Endometrium (tissue), 2 donors: ENCODE measurements at regions not wholly inside any gene's neighbourhood (a gene's known extent, or its start where the extent isn't known, plus 50 kb on each side); places are given as distances from the start of the nearest gene placed in this dataset.
"Not testable (repeated sequence)": the region's sequence is repeated elsewhere in the genome, so short reads cannot be mapped to it uniquely, and the experiment has no call there.

ENCODE experiments used
- FAIRE-seq: peaks from 2 replicates; lab custom pipeline; 2012; peaks lifted over from hg19 to GRCh38; lab: Jason Lieb, UNC
- donor health status: control.
- donor health status: control.

DNA sequence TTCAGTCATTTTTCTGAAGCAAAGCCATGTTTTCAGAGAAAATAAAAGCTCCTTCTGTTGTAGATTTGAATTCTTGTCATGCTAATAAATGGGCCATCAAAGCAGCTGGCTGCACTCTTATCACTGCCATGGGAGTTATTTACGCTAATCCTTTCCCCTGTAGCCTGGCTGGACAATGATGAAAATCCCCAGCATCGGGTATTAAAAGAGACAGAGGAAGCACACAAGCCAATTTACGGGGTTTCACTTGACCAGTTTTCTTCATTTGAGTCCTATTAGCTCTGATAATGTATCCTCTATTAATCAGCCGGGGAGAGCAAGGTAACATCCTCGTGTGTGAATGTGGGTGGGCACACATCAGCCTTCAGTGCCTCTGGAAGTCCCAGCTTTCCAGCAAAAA, 470.2 kb upstream of the API5 start:
- no peak for FAIRE-seq

DNA sequence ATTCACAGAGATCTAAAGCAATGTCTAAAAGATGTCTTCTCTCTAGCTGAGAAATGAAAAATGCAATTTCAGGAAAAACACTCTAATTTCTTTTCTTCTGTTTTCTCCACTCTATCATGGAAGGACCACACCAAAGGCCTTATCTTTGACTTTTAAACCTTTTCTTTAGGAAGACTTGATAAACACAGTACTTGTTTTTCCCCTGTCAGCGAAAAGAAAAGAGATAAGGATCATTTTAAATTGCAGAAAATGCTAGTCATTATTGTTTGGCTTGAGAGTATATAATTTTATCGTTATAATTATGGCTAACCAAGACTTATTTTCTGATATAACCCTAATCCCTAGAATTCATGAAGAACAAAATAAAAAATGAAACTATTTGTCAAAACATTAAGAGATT, 462.4 kb upstream of the API5 start:
- no peak for FAIRE-seq

DNA sequence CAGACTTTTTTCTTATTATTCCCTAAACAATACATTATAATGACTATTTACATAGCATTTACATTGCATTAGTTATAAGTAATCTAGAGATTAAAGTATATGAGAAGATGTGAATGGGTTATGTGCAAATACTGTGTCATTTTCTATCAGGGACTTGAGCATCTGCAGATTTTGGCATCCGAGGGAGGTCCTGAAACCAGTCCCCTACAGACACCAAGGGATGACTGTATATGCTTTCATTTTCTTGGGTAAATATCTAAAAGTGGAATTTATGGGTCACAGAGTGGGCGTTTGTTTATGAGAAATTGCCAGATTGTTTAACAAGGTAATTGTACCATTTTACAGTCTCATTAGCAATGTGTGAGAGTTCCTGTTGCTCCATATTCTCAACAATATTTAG, 454.5 kb upstream of the API5 start:
- FAIRE-seq, result no peak

DNA sequence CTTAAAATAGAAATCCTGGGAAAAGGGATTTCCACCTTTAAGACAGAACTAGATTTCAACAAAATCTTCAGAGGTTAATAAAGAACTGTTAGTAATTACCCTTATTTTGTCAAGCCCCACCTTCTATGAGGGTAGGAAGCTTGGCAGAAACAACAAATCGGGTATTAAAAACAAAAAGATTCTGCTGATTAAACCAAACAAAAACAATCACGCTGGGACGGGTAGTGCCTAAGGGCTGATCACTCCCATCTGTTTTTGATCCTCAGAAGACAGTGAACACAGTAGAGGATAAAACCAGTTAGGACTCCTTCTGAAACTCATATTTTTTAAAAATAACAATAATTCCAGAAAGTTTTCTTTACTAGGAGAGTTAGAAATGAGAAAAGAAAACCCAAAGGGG, 441.3 kb upstream of the API5 start:
- no peak for FAIRE-seq

DNA sequence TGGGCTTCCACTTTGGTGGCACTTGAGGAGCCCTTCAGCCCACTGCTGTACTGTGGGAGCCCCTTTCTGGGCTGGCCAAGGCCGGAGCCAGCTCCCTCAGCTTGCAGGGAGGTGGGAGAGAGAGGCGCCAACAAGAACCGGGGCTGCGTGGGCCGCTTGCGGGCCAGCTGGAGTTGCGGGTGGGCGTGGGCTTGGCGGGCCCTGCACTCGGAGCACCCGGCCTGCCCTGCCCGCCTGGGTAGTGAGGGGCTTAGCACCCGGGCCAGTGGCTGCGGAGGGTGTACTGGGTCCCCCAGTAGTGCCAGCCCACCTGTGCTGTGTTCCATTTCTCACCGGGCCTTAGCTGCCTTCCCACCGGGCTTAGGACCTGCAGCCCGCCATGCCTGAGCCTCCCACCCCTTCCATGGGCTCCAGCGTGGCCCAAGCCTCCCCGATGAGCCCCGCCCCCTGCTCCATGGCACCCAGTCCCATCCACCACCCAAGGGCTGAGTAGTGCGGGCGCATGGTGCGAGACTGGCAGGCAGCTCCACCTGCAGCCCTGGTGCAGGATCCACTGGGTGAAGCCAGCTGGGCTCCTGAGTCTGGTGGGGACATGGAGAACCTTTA, 437.9 kb upstream of the API5 start:
- not testable (repeated sequence) for FAIRE-seq

DNA sequence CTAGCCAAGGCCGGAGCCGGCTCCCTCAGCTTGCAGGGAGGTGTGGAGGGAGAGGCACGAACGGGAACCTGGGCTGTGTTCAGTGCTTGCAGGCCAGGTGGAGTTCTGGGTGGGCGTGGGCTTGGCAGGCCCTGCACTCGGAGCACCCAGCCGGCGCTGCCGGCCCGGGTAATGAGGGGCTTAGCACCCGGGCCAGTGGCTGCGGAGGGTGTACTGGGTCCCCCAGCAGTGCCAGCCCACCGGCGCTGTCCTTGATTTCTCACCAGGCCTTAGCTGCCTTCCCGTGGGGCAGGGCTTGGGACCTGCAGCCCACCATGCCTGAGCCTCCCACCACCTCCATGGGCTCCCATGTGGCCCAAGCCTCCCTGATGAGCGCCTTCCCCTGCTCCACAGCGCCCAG, 430.5 kb upstream of the API5 start:
- not testable (repeated sequence) for FAIRE-seq

DNA sequence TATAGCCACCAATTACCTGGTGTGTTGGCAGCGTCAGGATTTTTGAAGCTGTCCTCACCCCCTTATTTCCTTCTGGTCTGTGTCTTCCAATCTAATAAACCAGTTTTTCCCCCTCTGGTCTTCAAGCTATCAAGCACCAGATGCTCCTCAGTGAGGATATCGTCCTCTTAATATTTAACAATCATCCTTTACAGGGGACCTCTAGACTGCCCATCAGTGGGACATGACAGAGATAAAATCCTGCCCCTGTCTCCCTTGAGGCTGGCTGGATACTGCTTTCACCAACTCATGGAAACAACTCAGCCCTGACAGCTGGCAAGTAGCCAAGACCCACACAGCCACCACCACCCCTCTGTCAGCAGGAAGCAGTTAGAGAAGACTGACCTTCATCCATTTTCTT, 421.0 kb upstream of the API5 start:
- no peak for FAIRE-seq

DNA sequence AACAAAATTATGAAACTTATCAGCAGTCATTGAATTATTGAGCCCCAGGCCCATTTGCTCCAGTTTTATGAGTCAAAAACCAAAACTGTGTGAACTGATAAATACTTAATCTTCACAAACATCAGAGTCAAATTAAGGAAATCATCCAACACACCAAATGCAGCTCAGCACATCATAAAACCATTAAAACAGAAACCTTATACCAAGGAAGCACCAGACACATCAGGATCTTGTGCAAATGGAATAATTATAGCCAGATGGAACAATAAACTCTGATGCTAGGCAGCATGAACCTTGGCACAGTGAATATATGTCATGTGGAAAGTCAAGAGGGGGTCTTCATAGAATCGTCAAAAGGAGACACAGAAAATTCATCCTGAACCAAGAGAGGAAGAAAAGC, 410.7 kb upstream of the API5 start:
- no peak for FAIRE-seq

DNA sequence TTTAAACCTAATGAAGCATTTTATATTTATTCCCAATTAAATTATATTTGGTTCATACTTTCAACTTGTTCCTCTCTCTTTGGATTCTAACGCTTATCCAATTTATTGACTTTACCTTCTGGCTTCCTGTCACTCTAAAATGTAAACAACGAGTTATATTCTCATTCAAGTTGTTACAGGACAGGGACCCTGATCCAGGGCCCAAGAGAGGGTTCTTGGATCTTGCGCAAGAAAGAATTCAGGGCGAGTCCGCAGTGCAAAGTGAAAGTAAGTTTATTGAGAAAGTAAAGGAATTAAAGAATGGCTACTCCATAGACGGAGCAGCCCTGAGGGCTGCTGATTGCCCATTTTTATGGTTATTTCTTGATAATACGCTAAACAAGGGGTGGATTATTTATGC, 405.6 kb upstream of the API5 start:
- FAIRE-seq, result no peak

DNA sequence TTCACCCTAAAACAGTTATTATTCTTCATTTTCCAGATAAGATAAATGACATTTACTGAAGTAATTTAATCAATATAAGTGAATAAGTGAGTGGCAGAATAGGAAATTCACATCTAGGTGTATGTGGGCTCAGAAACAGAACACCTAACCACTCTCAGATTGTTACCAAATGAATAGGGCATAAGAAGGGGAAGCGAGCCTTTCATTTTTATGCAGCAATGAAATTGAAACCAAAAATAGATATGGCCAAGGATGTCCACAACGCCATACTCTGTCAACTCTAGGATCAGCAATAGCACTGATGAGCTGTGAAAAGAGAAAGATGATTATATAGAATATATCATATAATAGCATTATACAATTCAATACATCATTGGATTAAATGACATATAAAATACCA, 398.1 kb upstream of the API5 start:
- FAIRE-seq, result no peak

DNA sequence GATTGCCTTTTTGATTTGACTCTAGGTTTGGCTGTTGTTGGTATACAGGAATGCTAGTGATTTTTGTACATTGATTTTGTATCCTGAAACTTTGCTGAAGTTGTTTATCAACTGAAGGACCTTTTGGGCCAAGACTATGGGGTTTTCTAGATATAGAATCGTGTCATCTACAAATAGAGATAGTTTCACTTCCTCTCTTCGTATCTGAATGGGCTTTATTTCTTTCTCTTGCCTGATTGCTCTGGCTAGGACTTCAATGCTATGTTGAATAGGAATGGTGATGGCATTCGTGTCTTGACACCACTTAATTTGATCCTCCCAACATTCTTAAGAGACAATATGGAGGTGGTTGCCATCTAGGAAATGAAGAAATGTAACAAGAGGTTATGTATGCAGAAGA, 388.1 kb upstream of the API5 start:
- FAIRE-seq, result no peak

DNA sequence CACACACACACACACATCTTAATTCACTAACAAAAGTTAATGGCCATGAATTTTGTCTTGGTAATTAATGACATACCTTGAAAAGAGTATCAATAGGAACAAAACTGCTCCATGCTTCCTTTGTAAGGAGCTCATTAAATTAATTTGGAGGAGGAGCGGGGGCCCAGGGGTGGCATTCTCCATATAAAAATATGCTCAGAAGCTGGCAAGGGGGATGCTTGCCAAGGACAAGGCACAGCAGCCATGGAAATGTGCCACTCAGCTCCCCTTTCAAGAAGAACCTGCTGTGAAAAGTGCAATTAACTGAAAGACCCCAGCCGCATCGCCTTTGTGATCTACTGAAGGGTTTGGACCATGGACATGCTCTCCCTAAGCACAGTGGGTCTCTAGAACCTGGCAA, 385.9 kb upstream of the API5 start:
- FAIRE-seq, result no peak

DNA sequence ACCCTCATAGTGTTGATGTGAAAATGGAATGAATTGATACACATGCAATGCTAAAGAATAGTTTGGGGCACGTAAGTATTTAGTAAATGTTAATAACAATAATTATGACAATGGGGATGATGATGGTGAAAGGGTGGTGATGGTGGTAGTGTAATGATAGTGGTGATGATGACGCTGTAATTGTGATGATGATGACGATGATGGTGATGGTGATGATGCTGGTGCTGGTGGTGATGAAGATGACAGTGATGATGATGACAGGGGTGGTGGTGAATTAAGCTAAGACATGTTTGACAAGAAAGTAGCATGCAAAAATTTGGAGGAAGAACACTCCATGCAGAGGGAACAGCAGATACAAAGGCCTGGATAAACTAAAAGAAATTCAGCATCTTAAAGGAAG, 364.4 kb upstream of the API5 start:
- no peak for FAIRE-seq

DNA sequence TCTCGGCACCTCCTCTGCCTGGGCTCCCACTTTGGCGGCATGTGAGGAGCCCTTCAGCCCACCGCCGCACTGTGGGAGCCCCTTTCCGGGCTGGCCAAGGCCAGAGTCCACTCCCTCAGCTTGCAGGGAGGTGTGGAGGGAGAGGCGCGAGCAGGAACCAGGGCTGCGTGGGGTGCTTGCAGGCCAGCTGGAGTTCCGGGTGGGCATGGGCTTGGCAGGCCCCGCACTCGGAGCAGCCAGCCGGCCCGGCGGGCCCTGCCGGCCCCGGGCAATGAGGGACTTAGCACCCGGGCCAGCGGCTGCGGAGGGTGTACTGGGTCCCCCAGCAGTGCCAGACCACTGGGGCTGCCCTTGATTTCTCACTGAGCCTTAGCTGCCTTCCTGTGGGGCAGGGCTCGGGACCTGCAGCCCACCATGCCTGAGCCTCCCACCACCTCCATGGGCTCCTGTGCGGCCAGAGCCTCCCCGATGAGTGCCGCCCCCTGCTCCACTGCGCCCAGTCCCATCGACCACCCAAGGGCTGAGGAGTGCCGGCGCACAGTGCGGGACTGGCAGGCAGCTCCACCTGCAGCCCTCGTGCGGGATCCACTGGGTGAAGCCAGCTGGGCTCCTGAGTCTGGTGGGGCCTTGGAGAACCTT, 361.9 kb upstream of the API5 start:
- not testable (repeated sequence) for FAIRE-seq

DNA sequence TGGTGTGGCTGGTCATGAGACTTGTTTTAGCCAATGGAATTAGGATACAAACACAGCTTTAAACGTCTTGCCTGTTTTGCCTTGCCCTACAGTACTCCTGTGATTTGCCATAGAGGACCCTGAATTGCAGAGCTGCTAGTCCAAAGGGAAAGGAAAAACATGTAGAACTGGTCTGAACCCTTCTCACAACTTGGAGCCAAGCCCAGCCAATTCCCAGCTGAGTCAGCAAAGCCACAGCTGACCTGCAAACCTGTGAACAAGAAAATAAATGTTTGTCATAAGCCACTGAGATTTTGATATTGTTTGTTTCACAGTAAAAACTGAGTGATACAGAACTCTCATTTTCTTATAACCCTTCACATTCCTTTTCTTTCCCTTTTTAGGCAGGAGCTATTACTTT, 360.5 kb upstream of the API5 start:
- no peak for FAIRE-seq

DNA sequence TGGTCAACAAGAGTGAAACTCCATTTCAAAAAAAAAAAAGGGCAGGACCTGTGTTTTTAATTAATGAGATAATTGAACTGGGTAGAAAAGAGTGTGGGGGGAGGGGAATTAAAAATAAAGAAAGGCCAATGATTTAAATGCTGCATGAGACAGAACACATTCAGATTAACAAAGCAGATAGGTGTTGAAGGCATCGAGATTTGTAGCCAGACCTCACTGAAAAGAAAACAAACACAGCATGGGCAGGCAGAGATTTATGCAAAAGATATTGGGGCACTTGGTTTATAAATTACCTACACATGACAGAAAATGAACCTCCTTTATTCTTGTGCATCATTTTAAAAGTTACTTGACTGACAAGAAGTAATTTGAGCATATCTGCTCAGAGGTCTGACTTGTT, 354.0 kb upstream of the API5 start:
- FAIRE-seq, result no peak

DNA sequence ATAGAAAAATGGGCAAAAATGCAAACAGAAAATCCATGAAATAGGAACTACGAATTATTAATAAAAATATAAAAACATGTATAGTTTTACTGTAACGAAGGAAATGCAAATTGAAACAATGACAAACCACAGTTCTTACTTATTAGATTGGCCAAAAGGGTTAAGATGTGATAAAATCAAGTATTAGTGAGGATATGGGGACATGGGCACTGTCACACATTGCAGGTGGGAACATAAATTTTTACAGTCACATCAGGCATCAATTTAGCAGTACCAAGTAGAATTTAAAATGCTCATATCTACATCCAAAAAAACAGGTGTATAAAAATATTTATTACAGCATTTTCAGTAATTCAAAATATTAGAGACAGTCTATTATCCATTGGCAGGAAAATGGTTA, 353.2 kb upstream of the API5 start:
- FAIRE-seq, result no peak

DNA sequence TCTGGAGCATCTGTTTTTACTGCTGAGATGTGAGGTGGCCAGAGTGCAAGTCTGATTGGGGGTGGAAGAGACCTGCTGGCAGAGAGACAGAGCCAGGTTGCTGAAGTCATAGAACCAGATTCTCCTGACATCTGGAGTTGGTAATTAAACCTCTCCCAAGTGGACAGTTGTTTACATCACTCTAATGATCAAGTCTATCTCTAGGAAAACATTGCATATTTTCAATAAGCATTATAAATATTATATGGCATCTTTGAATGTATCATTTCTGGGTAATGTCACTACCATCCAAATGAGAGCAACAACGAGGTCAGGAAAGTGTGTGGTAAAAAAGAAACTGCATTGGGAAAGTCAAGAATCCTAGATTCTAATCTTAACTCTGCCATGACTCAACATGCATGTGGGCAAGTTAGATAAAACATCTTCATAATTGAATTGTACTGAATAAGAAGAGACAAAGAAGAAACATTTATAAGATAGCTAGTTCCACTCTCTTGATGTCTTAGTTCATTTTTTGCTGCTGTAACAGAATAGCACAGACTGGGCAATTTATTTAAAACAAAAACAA, 351.2 kb upstream of the API5 start:
- FAIRE-seq, result no peak

DNA sequence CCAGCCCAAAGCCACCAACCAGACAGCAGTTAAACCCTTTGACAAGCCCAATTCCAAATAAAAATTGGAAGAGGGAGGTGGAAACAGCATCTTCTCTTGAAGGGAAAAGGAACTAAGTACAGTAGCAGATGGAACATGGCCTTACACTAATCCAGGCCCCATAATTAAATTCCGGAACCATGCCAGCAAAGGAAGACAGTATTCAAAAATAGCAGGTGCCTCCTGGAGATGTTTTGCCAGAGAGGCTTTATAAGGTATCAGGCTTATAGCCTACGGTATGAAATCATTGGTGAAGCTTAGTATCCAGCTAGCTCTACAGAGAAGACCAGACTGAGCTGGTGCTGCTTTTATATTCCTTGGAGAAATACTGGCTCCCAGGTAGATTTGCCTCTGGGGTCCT, 344.1 kb upstream of the API5 start:
- no peak for FAIRE-seq

DNA sequence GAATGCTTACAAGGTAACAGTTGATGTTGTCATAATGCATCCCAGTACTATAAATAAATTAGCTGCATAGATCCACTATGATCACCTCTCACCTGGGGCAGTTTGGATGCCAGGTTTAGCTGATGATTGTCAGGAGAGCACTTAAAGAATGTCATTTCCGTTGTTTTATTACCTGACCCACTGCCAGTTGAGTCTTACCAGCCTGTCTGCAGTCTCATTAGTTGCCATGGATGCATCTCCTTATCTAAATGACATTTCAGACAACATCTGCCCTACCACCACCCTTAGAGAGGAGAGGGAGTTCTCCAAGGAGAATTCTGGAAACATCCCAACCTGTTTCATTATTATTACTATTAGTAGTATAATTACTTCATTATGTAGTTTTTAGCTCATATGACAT, 339.1 kb upstream of the API5 start:
- FAIRE-seq, result no peak

DNA sequence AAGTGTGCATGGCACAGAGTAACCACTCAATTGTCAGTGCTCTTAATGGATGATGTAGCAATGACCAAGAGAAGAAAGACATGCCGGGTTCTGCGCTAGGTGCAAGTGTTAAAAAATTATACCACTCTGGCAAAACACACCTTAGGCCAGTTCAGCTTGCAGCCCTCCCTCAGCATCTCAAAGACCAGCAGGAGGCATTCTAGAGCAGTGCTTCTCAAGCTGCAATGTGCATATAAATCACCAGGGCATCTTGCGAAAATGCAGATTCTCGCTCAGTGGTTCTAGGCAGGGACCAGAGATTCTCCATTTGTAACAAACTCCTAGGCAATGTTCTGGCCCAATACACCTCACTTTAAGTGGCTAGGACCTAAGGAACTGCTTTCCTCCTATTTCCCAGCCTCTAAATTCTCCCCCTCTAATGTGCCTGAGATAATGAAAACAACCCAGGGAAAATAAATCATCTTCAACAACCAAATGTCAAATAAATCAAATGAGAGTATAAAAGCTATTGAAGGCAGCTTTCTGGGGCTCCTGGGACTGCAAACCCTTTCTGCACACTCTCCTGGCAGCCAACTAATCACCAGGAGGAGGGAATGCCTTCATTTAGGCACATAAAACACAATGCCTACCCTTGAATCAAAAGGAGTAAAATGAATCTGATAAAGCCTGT, 337.2 kb upstream of the API5 start:
- FAIRE-seq, result no peak

DNA sequence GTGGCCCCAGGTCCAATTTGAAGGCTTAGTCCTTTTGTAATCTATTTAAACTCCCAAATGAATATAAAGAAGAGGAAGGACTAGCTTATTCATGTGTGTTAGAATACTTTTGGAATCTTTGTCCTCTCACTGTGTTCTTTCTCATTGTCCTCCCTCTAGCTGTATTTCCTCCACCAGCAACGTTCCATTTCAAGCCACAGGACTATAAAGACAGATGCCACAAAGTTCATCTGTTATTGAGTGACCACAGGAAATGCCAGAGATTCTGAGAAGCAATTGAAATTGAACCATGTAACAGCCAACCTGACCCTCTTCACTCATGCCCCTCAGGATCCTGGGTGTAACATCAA, 336.6 kb upstream of the API5 start:
- no peak for FAIRE-seq

DNA sequence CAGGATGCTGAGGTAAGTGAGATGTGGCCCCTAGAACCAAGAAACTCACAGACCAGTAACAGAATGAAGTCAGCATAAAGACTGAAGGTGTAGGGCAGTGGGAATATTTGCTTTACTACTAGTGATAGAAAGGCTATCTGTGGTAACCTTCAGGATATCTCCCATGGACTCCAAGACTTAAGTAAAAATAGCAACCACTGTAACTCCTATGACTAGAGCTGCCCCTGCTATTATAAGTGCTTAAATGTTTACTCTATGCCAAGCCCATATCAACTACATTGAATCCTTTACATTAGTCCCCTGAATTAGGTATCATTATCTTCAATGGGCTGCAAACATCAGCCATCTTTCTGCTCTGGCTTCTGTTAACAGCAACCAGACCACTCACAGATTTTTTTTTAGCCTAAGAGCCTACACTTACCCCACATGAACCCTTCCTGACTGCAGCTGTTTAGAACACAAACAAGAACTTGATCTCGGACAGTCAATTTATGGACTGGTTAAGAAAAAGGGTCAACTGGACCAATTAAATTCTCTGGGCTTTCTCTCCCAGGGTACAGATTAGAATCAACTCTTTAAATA, 335.1 kb upstream of the API5 start:
- no peak for FAIRE-seq
